GM12878 (cell line): ENCODE measurements at regions not wholly inside any gene's neighbourhood (a gene's known extent, or its start where the extent isn't known, plus 50 kb on each side); places are given as distances from the start of the nearest gene placed in this dataset.

ENCODE experiments used
- ATAC-seq: fragments of 200-7000 bp; cut with Tn5 transposase; 3 replicates; pipeline ENCODE4 v1.9.1; 2020; ENCODE audit warnings: mild to moderate bottlenecking, moderate library complexity
- BruUV-seq: library from RNA; stranded (reverse); fragments of 400-500 nt; replicated peaks from 2 replicates; lab custom pipeline; 2021; lab: Mats Ljungman, UMichigan
- CTCF ChIA-PET: fragments of 300-600 bp; sonication (Branson Sonifier 250); formaldehyde crosslinking; extraction: SDS; loops from one replicate; lab custom pipeline; 2021; ENCODE audit warnings: inconsistent platforms; lab: Yijun Ruan, JAX
- POLR2A ChIA-PET: fragments of 350-600 bp; formaldehyde crosslinking; extraction: SDS; loops from one replicate; lab custom pipeline; 2021; ENCODE audit warnings: inconsistent platforms; lab: Charles Lee
- RAD21 ChIA-PET: fragments of 300-600 bp; sonication (Branson Sonifier 250); formaldehyde crosslinking; loops from one replicate; lab custom pipeline; 2023; ENCODE audit warnings: antibody characterized with exemption; ENCODE audit not compliant: unreplicated experiment; lab: Charles Lee
- SMC1A ChIA-PET: fragments of 300-600 bp; sonication (Branson Sonifier 250); formaldehyde crosslinking; loops from one replicate; lab custom pipeline; 2023; ENCODE audit not compliant: unreplicated experiment, uncharacterized antibody; lab: Charles Lee
- DNase-seq: peaks from one replicate; pipeline ENCODE4 v3.0.0-alpha.2; 2011; ENCODE audit warnings: low read depth, low spot score
- FAIRE-seq: peaks from 3 replicates; lab custom pipeline; 2011; peaks lifted over from hg19 to GRCh38; lab: Jason Lieb, UNC
- H2AFZ ChIP-seq: 2 replicates; pipeline ENCODE4 v1.6.0; 2011; ENCODE audit warnings: low read depth, low read length, control low read depth; ENCODE audit not compliant: control insufficient read depth
- H3K27ac ChIP-seq: 2 replicates; pipeline ENCODE4 v1.5.1; 2011; ENCODE audit warnings: control low read depth; ENCODE audit not compliant: control insufficient read depth, insufficient read depth
- H3K27me3 ChIP-seq, 2 experiments: replicated peaks in 1 of 2; 2 replicates each; pipeline versions ENCODE4 v1.6.0 to v1.6.1; 2011; ENCODE audit warnings: low read length in 1 of 2; ENCODE audit not compliant: control insufficient read depth in 2 of 2, insufficient read depth in 2 of 2
- H3K36me3 ChIP-seq, 2 experiments: 2 replicates each; pipeline ENCODE4 v1.5.1; 2011; ENCODE audit warnings: low read length in 1 of 2; ENCODE audit not compliant: control insufficient read depth in 2 of 2, insufficient read depth in 2 of 2
- H3K4me1 ChIP-seq: 2 replicates; pipeline ENCODE4 v1.6.1; 2011; ENCODE audit warnings: mild to moderate bottlenecking, low read length, moderate library complexity, mixed read lengths; ENCODE audit not compliant: control insufficient read depth, insufficient read depth
- H3K4me2 ChIP-seq: 2 replicates; pipeline ENCODE4 v1.6.0; 2011; ENCODE audit warnings: control low read depth; ENCODE audit not compliant: control insufficient read depth, insufficient read depth
- H3K4me3 ChIP-seq: fragments of 200-600 bp; sonication (generic); 2 replicates; pipeline ENCODE4 v1.5.1; 2016
- H3K79me2 ChIP-seq: 2 replicates; pipeline ENCODE4 v1.6.0; 2011; ENCODE audit warnings: low read length; ENCODE audit not compliant: control insufficient read depth, insufficient read depth
- H3K9ac ChIP-seq: 2 replicates; pipeline ENCODE4 v1.8.0; 2011; ENCODE audit warnings: low read length, control low read depth, mixed read lengths; ENCODE audit not compliant: control insufficient read depth, insufficient read depth
- H3K9me3 ChIP-seq: replicated peaks from 3 replicates; pipeline ENCODE4 v1.5.1; 2011; ENCODE audit warnings: mild to moderate bottlenecking, low read length; ENCODE audit not compliant: control insufficient read depth, insufficient read depth
- H4K20me1 ChIP-seq: 2 replicates; pipeline ENCODE4 v1.6.0; 2011; ENCODE audit not compliant: control insufficient read depth, insufficient read depth
- CREB1 ChIP-seq: IDR thresholded peaks from 2 replicates; pipeline ENCODE4 v1.6.1; 2012; ENCODE audit warnings: low read depth, mild to moderate bottlenecking, inconsistent platforms
- EGR1 ChIP-seq, 2 experiments: IDR thresholded peaks; 1 replicate in 1 of 2; 2 replicates in 1 of 2; pipeline ENCODE4 v1.6.1; 2011 to 2012; ENCODE audit warnings: low read depth in 2 of 2, low read length in 2 of 2, borderline replicate concordance in 1 of 2, mild to moderate bottlenecking in 1 of 2, moderate library complexity in 1 of 2
- GABPA ChIP-seq: IDR thresholded peaks from 2 replicates; pipeline ENCODE4 v1.6.1; 2014; ENCODE audit warnings: antibody characterized with exemption, low read depth, mild to moderate bottlenecking, inconsistent platforms
- PML ChIP-seq: IDR thresholded peaks from 2 replicates; pipeline ENCODE4 v1.6.1; 2012; ENCODE audit warnings: low read length, inconsistent platforms
- WGBS: methylation state at CpG from one replicate; pipeline ENCODE4 v1.1.6; 2016; ENCODE audit warnings: low lambda C conversion rate; ENCODE audit not compliant: insufficient replicate concordance, insufficient coverage; ENCODE audit errors: missing lambda C conversion rate; 5-methylcytosine and 5-hydroxymethylcytosine counted together
- in situ Hi-C: fragments of 300-500 bp; cut with MboI; formaldehyde crosslinking; loops from 9 replicates; pipeline ENCODE4 v1.14.3; 2018; ENCODE audit warnings: mixed read lengths
- intact Hi-C: fragments of 100-400 bp; cut with micrococcal nuclease; formaldehyde crosslinking; loops from one replicate; pipeline ENCODE4 v1.14.2; 2022; ENCODE audit not compliant: unreplicated experiment
- TF ChIP-seq, protein P1 (sequence below): fragments of 450-650 bp; IDR thresholded peaks from 2 replicates; pipeline ENCODE4 v1.6.1; 2014; ENCODE audit warnings: mild to moderate bottlenecking
- TF ChIP-seq, protein P2 (sequence below): fragments of 450-650 bp; formaldehyde crosslinking; IDR thresholded peaks from 2 replicates; pipeline ENCODE4 v1.4.0; 2022; ENCODE audit warnings: mild to moderate bottlenecking, moderate library complexity

DNA sequence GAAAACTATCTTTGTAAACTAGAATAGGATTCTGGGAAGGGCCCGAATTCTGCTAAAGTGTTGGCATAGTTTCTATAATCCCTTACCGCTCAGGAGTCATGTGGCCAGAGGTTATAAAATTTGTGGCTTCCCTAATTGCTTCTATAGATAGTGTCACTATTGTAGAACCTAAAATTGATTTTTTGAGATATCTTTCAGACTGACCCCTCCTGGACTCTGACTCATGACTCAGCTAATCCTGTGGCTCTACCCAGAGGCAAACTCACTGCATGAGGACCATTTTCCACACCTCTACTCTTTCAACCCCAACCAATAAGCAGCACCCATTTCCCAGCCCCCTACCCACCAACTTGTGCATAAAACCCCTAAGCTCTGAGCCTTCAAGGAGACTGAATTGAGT, 61.8 kb upstream of the PRSS23 start:
- POLR2A ChIA-PET: no interaction called here
- TF ChIP-seq PML (no peak), EGR1 (IDR thresholded peaks at IDR 0.05; ENCODE audit: borderline replicate concordance in 1 of 2, low read depth in 2 of 2, low read length in 2 of 2) (no peak), GABPA (no peak), CREB1 (no peak)
- TF ChIP-seq, protein P1, sequence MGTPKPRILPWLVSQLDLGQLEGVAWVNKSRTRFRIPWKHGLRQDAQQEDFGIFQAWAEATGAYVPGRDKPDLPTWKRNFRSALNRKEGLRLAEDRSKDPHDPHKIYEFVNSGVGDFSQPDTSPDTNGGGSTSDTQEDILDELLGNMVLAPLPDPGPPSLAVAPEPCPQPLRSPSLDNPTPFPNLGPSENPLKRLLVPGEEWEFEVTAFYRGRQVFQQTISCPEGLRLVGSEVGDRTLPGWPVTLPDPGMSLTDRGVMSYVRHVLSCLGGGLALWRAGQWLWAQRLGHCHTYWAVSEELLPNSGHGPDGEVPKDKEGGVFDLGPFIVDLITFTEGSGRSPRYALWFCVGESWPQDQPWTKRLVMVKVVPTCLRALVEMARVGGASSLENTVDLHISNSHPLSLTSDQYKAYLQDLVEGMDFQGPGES: no peak
- TF ChIP-seq, protein P2, sequence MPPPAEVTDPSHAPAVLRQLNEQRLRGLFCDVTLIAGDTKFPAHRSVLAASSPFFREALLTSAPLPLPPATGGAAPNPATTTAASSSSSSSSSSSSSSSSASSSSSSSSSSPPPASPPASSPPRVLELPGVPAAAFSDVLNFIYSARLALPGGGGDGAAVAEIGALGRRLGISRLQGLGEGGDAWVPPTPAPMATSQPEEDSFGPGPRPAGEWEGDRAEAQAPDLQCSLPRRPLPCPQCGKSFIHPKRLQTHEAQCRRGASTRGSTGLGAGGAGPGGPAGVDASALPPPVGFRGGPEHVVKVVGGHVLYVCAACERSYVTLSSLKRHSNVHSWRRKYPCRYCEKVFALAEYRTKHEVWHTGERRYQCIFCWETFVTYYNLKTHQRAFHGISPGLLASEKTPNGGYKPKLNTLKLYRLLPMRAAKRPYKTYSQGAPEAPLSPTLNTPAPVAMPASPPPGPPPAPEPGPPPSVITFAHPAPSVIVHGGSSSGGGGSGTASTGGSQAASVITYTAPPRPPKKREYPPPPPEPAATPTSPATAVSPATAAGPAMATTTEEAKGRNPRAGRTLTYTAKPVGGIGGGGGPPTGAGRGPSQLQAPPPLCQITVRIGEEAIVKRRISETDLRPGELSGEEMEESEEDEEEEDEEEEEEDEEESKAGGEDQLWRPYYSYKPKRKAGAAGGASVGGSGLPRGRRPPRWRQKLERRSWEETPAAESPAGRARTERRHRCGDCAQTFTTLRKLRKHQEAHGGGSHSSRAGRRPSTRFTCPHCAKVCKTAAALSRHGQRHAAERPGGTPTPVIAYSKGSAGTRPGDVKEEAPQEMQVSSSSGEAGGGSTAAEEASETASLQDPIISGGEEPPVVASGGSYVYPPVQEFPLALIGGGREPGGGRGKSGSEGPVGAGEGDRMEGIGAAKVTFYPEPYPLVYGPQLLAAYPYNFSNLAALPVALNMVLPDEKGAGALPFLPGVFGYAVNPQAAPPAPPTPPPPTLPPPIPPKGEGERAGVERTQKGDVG (CRISPR knock-in tag): no peak

More for the DNA sequence above, 61.8 kb upstream of the PRSS23 start:
- Histone ChIP-seq H3K4me1 (no peaks in the 10 kb centered on the region), H3K27ac (no peak overlapping the region), H3K36me3 (no peaks in the 10 kb centered on the region), H3K9me3 (no peaks in the 10 kb centered on the region), H3K27me3 (no peaks in the 10 kb centered on the region; a peak in 1 of 4 replicates), H3K4me3 (no peak overlapping the region), H3K79me2 (no peaks in the 10 kb centered on the region), H3K9ac (no peak overlapping the region), H2AFZ (no peak overlapping the region), H4K20me1 (no peaks in the 10 kb centered on the region), H3K4me2 (no peak overlapping the region)
- RAD21 ChIA-PET: interaction anchor here (0.6 kb wide), 1 partner anchor 42 kb away, joined by 3 read pairs; no protein-coding TSS in a partner anchor
- CTCF ChIA-PET: no interaction called here
- no peak for FAIRE-seq
- 47% methylated on average over 2 of the region's 2 CpGs for WGBS
- no peak for DNase-seq
- SMC1A ChIA-PET: no interaction called here
- no TSS peak for BruUV-seq
- ATAC-seq: no peak
- in situ Hi-C loops: no loop called here
- intact Hi-C loops: no loop called here
